HG03575 (cell line): ENCODE measurements at regions not wholly inside any gene's neighbourhood (a gene's known extent, or its start where the extent isn't known, plus 50 kb on each side); places are given as distances from the start of the nearest gene placed in this dataset.

Experiments
- ATAC-seq: cut with Tn5 transposase; IDR thresholded peaks from one replicate; pipeline ENCODE4 v1.9.1; 2021; ENCODE audit not compliant: unreplicated experiment, insufficient number of reproducible peaks, low FRiP score; ENCODE audit errors: extremely low read depth

- ATAC-seq, result no peak
These were observed 1029.3 kb downstream of the TECRL start for GRCh38 chr4:63379750-63380522.

GRCh38 chr4:63371001-63371400 lies 1038.2 kb downstream of the TECRL start:
- no peak for ATAC-seq

GRCh38 chr4:63361628-63362027 lies 1047.6 kb downstream of the TECRL start:
- ATAC-seq, result no peak

- ATAC-seq, result no peak
These were observed 1048.2 kb downstream of the TECRL start for GRCh38 chr4:63361066-63361465.

GRCh38 chr4:63349674-63350025 lies 1059.6 kb downstream of the TECRL start:
- no peak for ATAC-seq

- no peak for ATAC-seq
These were observed 1060.2 kb downstream of the TECRL start for GRCh38 chr4:63348735-63349673.

- ATAC-seq, result no peak
These were observed 1084.1 kb downstream of the TECRL start for GRCh38 chr4:63325140-63325539.

- ATAC-seq, result no peak
These were observed 1092.6 kb downstream of the TECRL start for GRCh38 chr4:63316633-63317032.

- no peak for ATAC-seq
These were observed 1093.6 kb downstream of the TECRL start for GRCh38 chr4:63315651-63316050.

GRCh38 chr4:63308697-63309096 lies 1100.6 kb downstream of the TECRL start:
- ATAC-seq, result no peak

GRCh38 chr4:63302792-63303191 lies 1106.5 kb downstream of the TECRL start:
- no peak for ATAC-seq

- no peak for ATAC-seq
These were observed 1107.2 kb downstream of the TECRL start for GRCh38 chr4:63302078-63302477.

GRCh38 chr4:63296773-63297172 lies 1112.5 kb downstream of the TECRL start:
- no peak for ATAC-seq

GRCh38 chr4:63275491-63275890 lies 1133.8 kb downstream of the TECRL start:
- ATAC-seq, result no peak

GRCh38 chr4:63269156-63269555 lies 1140.1 kb downstream of the TECRL start:
- no peak for ATAC-seq

- no peak for ATAC-seq
These were observed 1175.6 kb downstream of the TECRL start for GRCh38 chr4:63233671-63234070.

- ATAC-seq, result no peak
These were observed 1177.2 kb downstream of the TECRL start for GRCh38 chr4:63232058-63232457.

GRCh38 chr4:63226229-63226628 lies 1183.0 kb downstream of the TECRL start:
- no peak for ATAC-seq

GRCh38 chr4:63222466-63222865 lies 1186.8 kb downstream of the TECRL start:
- no peak for ATAC-seq

GRCh38 chr4:63221477-63221876 lies 1187.8 kb downstream of the TECRL start:
- no peak for ATAC-seq
